Astrocyte (in vitro differentiated cells and primary cell): ENCODE measurements at regions not wholly inside any gene's neighbourhood (a gene's known extent, or its start where the extent isn't known, plus 50 kb on each side); places are given as distances from the start of the nearest gene placed in this dataset.

Experiments used
- DNase-seq: peaks from one replicate; pipeline ENCODE4 v3.0.0-alpha.2; 2010; ENCODE audit warnings: low read depth
- FAIRE-seq: peaks from 2 replicates; lab custom pipeline; 2011; peaks lifted over from hg19 to GRCh38; lab: Jason Lieb, UNC
- H2AFZ ChIP-seq: 2 replicates; pipeline ENCODE4 v1.6.0; 2012; ENCODE audit warnings: low read depth, low read length, inconsistent platforms
- H3K27ac ChIP-seq: 2 replicates; pipeline ENCODE4 v1.5.1; 2011; ENCODE audit warnings: low read depth, low read length, inconsistent platforms
- H3K27me3 ChIP-seq: 2 replicates; pipeline ENCODE4 v1.6.0; 2011; ENCODE audit warnings: low read length, inconsistent platforms; ENCODE audit not compliant: insufficient read depth
- H3K36me3 ChIP-seq: 2 replicates; pipeline ENCODE4 v1.5.1; 2011; ENCODE audit warnings: low read length, inconsistent platforms; ENCODE audit not compliant: insufficient read depth
- H3K4me1 ChIP-seq: 2 replicates; pipeline ENCODE4 v1.5.1; 2011; ENCODE audit warnings: low read length, inconsistent platforms; ENCODE audit not compliant: insufficient read depth
- H3K4me2 ChIP-seq: 2 replicates; pipeline ENCODE4 v1.6.0; 2012; ENCODE audit warnings: low read length, inconsistent platforms
- H3K4me3 ChIP-seq: 2 replicates; pipeline ENCODE4 v1.5.1; 2011; ENCODE audit warnings: low read depth, mild to moderate bottlenecking, low read length, inconsistent platforms; ENCODE audit not compliant: insufficient read depth
- H3K79me2 ChIP-seq: 2 replicates; pipeline ENCODE4 v1.6.0; 2012; ENCODE audit warnings: mild to moderate bottlenecking, low read length, inconsistent platforms; ENCODE audit not compliant: insufficient read depth
- H3K9ac ChIP-seq: 2 replicates; pipeline ENCODE4 v1.6.0; 2012; ENCODE audit warnings: mild to moderate bottlenecking, low read length, inconsistent platforms
- H3K9me3 ChIP-seq: 2 replicates; pipeline ENCODE4 v1.5.1; 2012; ENCODE audit warnings: low read depth, mild to moderate bottlenecking, low read length, inconsistent platforms; ENCODE audit not compliant: insufficient read depth
- H4K20me1 ChIP-seq: 2 replicates; pipeline ENCODE4 v1.6.0; 2012; ENCODE audit warnings: low read length, inconsistent platforms; ENCODE audit not compliant: insufficient read depth
- H3K27ac Mint-ChIP-seq: one replicate; pipeline ENCODE4 v1.8.0; 2021; ENCODE audit warnings: mild to moderate bottlenecking, mixed read lengths; ENCODE audit not compliant: unreplicated experiment
- H3K27me3 Mint-ChIP-seq: one replicate; pipeline ENCODE4 v1.8.0; 2021; ENCODE audit warnings: low read depth, mixed read lengths; ENCODE audit not compliant: unreplicated experiment
- H3K36me3 Mint-ChIP-seq: one replicate; pipeline ENCODE4 v1.8.0; 2021; ENCODE audit warnings: low read depth, mixed read lengths; ENCODE audit not compliant: unreplicated experiment
- H3K4me1 Mint-ChIP-seq: one replicate; pipeline ENCODE4 v1.8.0; 2021; ENCODE audit warnings: low read depth, mixed read lengths; ENCODE audit not compliant: unreplicated experiment
- H3K4me3 Mint-ChIP-seq: one replicate; pipeline ENCODE4 v1.8.0; 2021; ENCODE audit warnings: mild to moderate bottlenecking, moderate library complexity, mixed read lengths; ENCODE audit not compliant: unreplicated experiment
- H3K9me3 Mint-ChIP-seq: one replicate; pipeline ENCODE4 v1.8.0; 2021; ENCODE audit warnings: mild to moderate bottlenecking, mixed read lengths; ENCODE audit not compliant: unreplicated experiment
- CTCF ChIP-seq: IDR thresholded peaks from 2 replicates; pipeline ENCODE4 v1.5.1; 2011; ENCODE audit warnings: low read depth, mild to moderate bottlenecking, inconsistent platforms, low read length, moderate library complexity; ENCODE audit not compliant: insufficient read depth
- EZH2 ChIP-seq: IDR thresholded peaks from 2 replicates; pipeline ENCODE4 v1.6.1; 2012; ENCODE audit warnings: mild to moderate bottlenecking, low read length, inconsistent platforms; ENCODE audit not compliant: insufficient read depth

- Histone ChIP-seq H3K4me2 (no peak overlapping the region), H3K9me3 (no peaks in the 10 kb centered on the region), H3K4me1 (no peaks in the 10 kb centered on the region), H3K9ac (no peak overlapping the region), H4K20me1 (no peaks in the 10 kb centered on the region), H3K36me3 (no peaks in the 10 kb centered on the region), H3K4me3 (no peak overlapping the region), H3K27ac (no peak overlapping the region), H3K79me2 (no peaks in the 10 kb centered on the region), H3K27me3 (no peaks in the 10 kb centered on the region), H2AFZ (no peak overlapping the region)
- TF ChIP-seq EZH2 (no peak), CTCF (no peak)
- DNase-seq (no peak), FAIRE-seq (no peak)
- Mint-ChIP-seq H3K9me3 (no peaks in the 10 kb centered on the region), H3K27me3 (no peaks in the 10 kb centered on the region), H3K36me3 (no peaks in the 10 kb centered on the region), H3K4me3 (no peak overlapping the region), H3K4me1 (no peaks in the 10 kb centered on the region), H3K27ac (no peak overlapping the region)
Observed at GRCh38 chr4:132707955-132708354, 441.1 kb upstream of the PCDH10 start.

- H3K79me2 ChIP-seq, result no peaks in the 10 kb centered on the region
- no peak overlapping the region for H2AFZ ChIP-seq
- no peak overlapping the region for H3K27ac ChIP-seq
- H3K27ac Mint-ChIP-seq, result no peak overlapping the region
- no peaks in the 10 kb centered on the region for H4K20me1 ChIP-seq
- no peaks in the 10 kb centered on the region for H3K4me1 ChIP-seq
- TF ChIP-seq CTCF (no peak), EZH2 (no peak)
- H3K27me3 ChIP-seq, result no peaks in the 10 kb centered on the region
- H3K9ac ChIP-seq, result no peak overlapping the region
- H3K4me2 ChIP-seq, result no peak overlapping the region
- H3K36me3 ChIP-seq, result no peaks in the 10 kb centered on the region
- no peaks in the 10 kb centered on the region for H3K27me3 Mint-ChIP-seq
- no peaks in the 10 kb centered on the region for H3K4me1 Mint-ChIP-seq
- H3K9me3 ChIP-seq, result no peaks in the 10 kb centered on the region
- DNase-seq (no peak), FAIRE-seq (no peak)
- no peaks in the 10 kb centered on the region for H3K9me3 Mint-ChIP-seq
- no peak overlapping the region for H3K4me3 Mint-ChIP-seq
- no peak overlapping the region for H3K4me3 ChIP-seq
- no peaks in the 10 kb centered on the region for H3K36me3 Mint-ChIP-seq
Observed at GRCh38 chr4:132709056-132709455, 440.0 kb upstream of the PCDH10 start.

- Mint-ChIP-seq H3K27me3 (no peaks in the 10 kb centered on the region), H3K9me3 (no peaks in the 10 kb centered on the region), H3K36me3 (no peaks in the 10 kb centered on the region), H3K4me3 (no peak overlapping the region), H3K27ac (no peak overlapping the region), H3K4me1 (no peaks in the 10 kb centered on the region)
- Histone ChIP-seq H3K36me3 (no peaks in the 10 kb centered on the region), H3K9ac (no peak overlapping the region), H3K4me2 (no peak overlapping the region), H3K27ac (no peak overlapping the region), H4K20me1 (no peaks in the 10 kb centered on the region), H3K4me1 (no peaks in the 10 kb centered on the region), H3K9me3 (no peaks in the 10 kb centered on the region), H2AFZ (no peak overlapping the region), H3K4me3 (no peak overlapping the region), H3K79me2 (no peaks in the 10 kb centered on the region), H3K27me3 (no peaks in the 10 kb centered on the region)
- TF ChIP-seq EZH2 (no peak), CTCF (no peak)
- no peak for DNase-seq
- no peak for FAIRE-seq
Observed at GRCh38 chr4:132710971-132711370, 438.1 kb upstream of the PCDH10 start.
